ENCODE measurements at regions not wholly inside any gene's neighbourhood (a gene's known extent, or its start where the extent isn't known, plus 50 kb on each side); places are given as distances from the start of the nearest gene placed in this dataset.
"Not testable (repeated sequence)": the region's sequence is repeated elsewhere in the genome, so short reads cannot be mapped to it uniquely, and the experiment has no call there.

DNA sequence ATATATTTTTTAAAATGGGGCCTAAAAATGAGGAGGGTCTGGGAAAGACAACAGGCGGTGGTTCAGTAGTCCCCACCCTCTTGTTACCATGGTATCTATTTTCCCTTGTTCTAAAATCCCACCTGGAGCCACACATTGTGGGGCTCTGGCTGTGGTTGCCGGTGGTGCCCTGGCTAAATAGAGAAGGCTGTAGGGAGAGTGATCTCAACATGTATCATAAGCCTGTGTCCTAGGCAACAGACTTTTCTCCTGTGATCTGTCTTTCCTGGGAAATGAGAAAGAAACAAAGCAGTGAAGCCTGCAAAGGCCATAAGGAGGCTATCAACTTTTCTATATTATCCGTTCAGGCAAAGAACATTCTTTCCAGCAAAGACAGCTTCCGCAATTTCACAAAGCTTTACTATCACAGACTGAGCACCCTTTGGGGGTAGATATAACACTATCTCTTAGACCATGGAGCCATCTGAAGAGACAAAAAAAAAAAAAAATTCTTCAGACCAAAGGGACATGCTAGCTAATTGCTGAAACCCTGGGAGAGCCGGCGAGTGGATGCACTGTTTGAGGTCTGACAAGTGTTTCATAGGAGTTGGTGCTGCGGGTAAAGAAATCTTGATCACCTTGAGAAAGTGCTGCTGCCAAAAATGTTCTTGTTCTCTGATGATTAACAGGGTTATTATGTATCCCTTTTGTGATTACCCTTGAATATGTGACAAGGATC, 879.2 kb upstream of the DDX18 start:
- no peak for DNase-seq

DNA sequence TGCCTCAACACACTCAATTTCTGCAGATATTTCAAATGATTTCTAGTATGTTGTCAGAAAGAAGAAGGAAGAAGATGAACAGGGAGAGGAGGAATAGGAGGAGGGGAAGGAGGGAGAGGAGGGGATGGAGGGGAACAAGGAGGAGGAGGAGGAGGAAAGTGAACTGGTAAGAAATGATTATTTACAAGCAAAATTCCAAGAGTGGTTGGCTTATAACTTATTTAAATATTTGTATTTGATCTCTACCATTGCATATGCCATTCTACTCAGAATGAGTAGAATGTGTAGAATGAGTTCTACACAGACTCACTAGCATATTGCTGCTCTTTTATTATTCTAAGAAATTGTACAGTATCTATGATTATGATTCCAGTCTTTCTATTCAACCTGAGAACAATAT, 866.2 kb upstream of the DDX18 start:
- no peak for DNase-seq

DNA sequence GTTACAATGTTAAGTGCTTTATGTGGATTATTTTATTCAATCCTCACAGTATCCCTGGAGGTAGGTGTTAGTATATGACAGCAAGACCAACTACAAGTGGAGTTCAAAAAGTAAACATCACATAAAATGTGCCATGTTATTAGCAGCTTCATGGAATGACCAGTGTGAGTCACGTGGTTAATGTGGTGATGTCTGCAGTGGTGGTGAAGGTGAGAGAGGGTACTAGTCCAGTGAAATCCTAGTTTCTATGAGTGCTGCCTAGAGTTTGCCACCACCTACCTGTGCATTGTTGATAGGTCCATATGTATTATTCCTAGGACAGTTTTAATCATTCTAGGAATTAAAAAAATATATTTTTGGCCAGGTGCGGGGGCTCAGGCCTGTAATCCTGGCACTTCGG, 865.2 kb upstream of the DDX18 start:
- no peak for DNase-seq

DNA sequence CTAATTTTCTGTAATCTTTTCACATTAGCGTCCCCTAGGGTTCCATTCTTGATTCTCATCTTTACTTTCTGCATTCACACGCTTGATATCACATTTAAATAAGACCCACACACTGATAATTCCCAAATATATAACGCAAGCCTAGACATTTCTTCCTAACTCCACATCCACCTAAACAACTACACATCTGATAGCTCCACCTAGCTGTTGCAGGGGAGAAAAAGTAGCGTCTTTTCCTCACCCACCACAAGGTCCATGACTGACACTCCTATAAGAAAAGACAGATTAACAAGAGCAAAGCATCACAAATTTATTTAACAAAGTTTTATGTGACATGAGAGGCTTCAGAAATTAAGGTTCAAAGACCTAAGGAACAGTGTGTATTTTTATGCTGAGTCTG, 862.2 kb upstream of the DDX18 start:
- DNase-seq: no peak

DNA sequence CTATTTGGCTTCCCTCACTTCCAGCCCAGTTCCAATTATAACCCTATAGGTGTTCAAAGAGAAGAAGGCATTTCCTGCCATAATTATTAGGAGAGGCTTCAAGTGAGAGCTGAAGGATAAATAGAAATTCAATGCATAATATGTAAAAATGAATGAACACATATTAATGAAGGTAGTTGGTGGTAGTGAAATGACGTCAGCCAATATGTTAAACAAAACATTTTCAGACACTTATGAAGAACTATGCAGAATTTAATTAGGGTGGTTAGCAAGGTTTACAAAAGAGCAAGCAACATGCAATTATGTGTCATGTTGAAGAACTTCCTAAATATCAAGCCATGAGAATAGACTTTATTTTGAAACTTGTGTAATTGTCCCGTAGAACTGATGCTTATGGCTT, 858.8 kb upstream of the DDX18 start:
- DNase-seq: no peak

DNA sequence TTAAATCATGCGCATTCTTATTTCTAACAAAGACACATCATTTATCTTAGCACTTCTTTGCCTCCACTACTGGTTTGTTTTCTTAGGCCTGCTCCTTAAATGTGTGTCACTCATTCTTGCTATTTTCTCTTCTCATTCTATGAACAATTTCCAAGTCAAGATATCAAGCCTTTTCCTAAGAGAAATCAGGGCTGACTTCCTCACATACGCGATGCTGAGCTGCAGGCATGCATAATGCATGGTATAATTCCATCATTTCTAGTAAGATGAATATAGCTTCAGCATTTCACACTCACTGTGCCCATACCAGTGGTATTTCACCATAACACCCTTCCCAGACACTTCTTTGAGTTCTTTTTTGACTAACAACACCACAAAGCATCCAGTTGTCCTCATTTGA, 838.9 kb upstream of the DDX18 start:
- no peak for DNase-seq

DNA sequence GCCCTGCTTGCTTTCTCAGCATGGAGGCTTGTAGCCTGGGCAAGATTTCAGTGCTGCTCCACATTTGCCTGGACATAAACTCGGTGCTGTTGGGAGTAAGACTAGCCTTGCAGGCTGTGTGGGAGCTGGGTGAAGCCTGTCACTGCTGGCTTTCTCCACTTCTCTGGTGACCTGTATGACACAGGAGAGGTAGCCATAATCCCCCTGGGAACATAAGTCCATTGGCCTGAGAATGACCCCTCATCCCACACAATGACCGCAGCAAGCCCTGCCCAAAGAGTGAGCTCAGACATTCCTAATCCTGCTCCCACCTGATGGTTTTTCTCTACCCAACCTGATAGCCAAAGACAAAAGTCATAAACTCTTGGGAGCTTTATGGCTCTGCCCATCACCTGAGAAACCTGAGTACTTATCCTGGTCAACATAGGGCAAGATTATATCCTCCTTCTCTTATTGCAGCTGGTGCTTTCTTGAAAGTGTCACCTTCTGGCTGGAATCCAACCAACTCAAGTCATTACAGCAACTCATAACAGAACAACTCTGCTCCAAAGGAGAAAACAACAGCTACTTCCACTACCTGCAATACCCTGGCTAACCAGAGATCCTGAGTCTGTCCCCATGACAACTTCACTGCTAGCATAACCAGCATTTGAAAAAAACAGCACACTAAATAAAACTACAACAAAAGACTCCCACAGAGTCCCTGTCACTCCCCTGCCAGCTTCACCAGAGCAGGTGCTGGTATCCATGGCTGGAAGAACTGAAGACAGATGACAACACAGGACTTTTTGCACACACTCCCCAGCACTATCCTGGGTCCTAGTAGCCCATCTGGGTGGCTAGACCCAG, 834.4 kb upstream of the DDX18 start:
- no peak for DNase-seq

DNA sequence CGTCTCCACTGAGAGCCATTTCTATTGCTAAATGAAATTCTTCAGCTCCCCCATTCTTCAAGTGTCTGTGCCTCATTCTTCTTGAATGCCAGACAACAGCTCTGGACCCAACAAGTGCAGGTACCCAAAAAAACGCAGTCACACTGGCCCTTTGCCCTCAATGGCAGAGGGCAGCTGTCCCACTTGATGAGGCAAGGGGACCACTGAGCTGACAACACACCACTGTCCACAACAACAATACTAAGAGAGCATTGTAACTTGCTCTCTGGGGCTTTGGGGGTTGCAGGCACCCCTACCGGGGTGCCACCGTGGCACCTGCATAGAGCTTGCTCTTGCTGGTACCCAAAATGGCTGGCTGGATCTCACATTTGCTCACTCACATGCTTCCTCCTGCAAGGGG, 827.0 kb upstream of the DDX18 start:
- no peak for DNase-seq

DNA sequence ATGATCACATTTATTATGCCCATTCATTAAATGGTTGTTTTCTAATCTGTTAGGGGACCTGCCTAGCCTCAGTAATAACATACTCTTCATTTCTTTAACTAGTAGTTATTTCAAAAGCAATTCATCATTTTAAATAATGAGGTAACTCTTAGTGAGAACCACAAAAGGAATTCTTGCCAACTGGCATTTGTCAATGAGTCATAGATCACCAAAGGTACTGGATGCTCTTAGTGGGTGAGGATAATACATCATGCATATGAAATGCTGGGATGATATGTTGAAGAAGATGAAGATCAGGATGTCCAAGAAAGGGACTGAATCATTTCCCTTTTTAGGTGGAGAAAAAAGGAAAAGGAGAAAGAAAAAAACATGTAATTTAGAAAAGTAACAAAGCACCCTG, 826.2 kb upstream of the DDX18 start:
- DNase-seq: no peak

DNA sequence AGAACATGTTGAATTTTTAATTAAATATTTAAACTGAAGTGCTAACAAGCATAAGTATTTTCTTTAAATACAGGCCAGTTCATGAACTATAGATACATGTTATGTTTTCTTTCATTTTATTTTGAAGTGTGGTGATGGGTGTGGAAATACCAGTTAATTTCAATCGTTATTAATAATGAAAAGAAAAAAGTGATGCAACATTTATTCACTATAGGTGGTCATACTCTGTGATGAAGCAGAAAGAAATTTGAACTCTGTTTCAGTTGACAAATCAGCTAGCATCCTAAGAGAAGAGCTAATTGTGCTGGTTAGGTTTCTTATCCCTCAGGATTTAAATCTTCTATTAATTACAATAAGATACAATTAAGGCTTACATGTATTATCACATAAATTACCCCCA, 795.1 kb upstream of the DDX18 start:
- no peak for DNase-seq

DNA sequence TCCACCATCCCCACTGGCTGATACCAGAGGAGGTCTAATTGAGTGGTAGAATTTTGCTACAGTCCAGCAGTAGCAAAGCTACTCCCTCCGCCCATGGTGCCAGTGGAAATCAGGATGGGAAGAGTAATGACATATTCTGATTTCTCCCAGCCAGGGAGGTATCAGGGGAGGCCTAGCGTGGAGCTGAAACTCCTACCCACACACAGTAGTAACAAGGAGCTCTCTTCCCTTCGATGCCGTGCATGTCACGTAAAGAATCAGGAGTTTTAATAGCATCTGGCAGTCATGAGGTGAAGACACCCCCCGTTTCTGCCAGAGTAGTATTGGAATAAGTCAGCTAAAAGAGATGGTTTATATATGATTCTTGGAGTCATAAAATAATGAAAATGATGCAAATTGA, 786.8 kb upstream of the DDX18 start:
- no peak for DNase-seq

DNA sequence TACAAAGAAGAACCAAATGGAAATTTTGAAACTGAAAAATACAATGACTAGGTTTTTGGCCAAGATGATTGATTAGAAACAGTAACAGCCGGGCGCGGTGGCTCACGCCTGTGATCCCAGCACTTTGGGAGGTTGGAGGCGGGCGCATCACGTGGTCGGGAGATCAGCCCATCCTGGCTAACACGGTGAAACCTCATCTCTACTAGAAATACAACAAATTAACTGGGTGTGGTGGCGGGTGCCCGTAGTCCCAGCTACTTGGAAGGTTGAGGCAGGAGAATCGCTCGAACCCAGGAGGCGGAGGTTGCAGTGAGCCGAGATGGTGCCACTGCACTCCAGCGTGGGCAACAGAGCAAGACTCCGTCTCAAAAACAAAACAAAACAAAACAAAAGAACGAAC, 785.8 kb upstream of the DDX18 start:
- not testable (repeated sequence) for DNase-seq

DNA sequence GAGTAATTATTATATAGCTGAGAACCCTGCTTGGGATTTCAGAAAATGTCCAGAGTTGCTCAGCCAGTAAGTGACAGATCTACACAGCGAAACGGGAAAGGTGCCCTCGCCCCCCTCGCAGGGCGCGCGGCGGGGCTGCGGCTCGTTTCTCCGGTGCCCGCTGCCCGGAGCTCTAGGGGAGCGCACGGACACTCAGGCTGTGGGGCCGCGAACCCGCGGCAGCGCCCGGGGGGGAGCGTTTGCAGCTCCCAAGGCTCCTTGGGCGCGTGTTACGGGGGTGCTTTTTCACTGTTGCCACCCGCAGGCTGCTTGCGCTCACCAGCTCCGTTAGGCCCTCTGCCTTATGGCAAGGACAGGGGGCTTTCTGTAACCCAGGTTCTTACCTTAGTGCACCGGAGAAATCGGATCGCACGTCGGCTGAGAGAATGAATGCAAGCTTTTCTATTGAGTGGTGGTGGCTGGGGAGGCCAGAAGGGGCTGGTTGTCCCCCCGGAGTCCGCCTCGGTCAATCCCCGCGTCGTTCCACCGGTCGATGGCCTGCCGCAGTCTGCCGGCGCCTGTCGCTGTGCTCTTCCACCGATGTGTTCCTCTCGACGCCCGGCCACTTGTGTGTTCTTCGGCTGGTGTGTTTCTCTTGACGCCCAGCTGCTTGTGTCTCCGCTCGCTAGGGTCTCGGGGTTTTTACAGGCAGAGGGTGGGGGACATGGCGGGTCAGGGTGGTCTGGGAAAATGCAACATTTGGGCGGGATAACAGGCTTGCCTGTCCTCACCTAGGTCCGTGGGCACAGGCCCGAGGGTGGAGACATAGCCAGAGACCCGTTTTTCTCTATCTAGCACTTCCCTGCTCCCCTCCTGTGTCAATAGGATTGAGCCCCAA, 758.8 kb upstream of the DDX18 start:
- no peak for DNase-seq

DNA sequence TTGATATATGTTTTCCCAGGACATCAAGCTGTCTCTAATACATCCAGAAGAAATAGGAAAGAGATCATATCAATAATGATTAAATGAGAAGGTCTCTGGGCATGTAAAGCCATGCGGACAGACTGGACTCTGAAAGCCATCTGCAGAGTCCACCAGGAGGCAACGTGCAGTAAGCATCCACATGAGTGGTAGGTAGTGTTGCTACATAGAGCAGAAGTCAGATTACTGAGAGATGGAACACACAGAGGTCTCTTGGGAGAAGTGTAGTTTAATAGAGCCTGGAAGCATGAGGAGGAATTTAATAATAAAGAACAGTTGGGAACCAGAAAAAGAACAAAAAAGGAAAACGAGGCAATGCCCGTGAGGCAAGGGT, 758.1 kb upstream of the DDX18 start:
- no peak for DNase-seq

DNA sequence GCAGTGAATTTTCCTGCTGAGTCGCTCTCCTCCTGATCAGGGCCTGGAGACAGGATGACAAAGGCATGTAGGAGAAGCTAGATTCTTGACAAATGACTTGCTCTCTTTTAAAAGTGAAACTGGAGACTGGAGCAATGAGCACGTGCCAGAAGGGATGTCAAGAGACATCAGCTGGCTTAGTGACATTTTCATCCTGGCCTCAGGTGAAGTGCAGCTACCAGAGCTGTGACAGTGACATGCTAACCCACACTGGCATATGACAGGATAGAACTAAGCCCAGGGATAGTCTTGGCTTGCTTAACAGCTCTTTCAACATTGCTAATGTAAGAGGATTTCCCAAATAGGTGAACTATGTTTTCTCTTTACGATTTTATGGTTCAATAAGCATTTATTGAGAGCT, 757.5 kb upstream of the DDX18 start:
- DNase-seq: no peak

DNA sequence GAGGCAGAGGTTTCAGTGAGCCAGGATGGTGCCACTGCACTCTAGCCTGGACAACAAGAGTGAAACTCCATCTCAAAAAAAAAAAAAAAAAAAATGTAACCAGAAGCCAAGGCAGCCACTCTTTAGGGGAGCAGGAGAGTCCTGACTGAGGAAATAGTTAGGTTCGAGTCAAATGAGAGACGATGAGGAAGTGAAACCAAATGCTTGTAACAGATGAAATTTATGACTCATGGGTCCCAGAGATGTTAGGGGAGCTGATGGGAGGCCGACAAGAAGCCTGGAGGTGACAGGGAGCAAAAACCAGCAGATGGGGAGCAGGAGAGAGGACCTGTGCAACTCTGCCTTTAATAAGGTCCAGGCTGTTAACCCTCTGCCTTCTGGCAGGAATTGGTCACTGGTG, 756.1 kb upstream of the DDX18 start:
- no peak for DNase-seq

DNA sequence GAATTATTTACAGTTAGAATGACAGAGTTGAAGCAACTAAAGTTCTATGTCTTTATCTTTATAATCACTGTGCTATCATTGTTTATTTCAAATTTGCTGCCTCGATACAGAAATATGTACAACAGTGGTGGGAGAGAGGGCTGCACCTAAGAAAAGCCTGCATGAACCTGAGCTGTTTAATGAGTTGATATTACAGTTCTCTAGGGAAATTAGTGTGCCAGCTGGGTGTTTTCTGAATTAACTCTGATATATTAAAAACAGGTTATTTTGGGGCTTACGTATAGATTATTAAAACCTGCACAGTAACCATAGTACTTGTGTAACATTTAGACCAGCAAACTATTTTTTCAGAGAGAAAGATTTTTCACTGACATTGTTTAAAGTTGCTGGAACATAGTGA, 750.5 kb upstream of the DDX18 start:
- DNase-seq: no peak

DNA sequence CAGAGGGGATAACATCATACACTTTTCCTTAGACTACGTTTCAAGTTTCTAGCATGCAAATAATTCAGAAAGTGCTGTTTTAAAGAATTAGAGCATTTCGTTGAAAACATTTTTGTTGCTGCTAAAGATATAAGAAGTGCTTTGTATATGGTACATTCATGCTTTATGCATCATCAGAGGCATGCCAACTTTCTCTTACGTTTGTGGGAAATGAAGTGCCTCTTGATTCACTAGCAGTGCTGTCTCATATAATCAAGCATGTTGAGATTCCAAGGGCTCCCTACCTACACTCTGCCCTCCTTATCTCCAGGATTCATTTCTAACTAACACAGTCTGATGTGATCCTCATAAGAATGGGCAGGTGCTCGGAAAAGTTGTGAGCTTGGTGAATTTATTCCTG, 748.6 kb upstream of the DDX18 start:
- DNase-seq: no peak

DNA sequence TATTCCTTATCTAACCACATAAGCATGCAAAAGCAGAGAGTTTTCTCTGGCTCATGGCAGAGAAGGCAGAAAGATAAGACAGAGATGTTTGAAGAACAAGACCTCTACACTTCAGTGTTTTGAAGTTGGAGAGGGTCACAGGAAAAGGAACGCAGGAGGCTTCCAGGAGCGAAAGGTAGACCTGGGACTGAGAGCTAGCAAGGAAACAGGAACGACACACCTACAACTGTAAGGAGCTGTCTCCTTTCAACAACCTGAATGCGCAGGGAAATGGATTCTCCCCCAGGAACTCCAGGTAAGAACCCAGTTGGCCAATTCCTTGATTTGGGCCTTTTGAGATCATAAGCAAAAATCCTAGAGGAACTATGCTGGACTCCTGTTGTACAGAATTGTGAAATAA, 746.6 kb upstream of the DDX18 start:
- DNase-seq: no peak

DNA sequence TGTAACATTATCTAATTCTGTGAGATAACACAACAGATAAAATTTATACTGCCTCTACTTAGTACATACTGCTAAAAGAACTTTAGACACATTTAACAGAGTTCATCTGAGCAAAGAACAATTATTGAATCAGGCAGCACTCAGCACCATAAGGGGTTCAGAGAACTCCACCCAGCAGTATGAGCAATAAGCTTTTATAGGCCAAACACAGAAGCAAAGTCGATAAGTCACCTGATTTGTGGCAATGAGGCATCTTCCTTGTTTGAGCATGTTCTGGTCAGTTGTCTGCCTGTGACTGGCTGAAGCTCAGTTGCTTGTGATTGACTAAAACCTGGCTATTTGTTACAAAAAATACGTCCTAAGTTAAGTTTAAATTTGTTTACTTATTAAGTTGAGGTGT, 746.1 kb upstream of the DDX18 start:
- no peak for DNase-seq

DNA sequence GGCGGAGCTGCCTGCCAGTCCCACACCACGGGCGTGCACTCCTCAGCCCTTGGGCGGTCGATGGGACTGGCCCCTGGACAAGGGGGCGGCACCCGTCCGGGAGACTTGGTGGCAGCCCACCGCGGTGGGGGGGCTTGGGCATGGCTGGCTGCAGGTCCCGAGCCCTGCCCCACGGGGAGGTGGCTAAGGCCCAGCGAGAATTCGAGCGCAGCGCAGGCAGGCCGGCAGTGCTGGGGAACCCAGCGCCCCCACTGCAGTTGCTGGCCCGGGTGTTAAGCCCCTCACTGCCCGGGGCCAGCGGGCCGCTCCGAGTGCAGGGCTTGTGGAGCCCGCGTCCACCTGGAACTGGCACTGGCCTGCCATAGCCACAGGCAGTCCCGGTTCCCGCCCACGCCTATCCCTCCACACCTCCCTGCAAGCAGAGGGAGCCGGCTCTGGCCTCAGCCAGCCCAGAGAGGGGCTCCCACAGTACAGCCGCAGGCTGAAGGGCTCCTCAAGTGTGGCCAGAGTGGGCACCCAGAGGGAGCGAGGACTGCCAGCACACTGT, 742.9 kb upstream of the DDX18 start:
- DNase-seq: no peak

DNA sequence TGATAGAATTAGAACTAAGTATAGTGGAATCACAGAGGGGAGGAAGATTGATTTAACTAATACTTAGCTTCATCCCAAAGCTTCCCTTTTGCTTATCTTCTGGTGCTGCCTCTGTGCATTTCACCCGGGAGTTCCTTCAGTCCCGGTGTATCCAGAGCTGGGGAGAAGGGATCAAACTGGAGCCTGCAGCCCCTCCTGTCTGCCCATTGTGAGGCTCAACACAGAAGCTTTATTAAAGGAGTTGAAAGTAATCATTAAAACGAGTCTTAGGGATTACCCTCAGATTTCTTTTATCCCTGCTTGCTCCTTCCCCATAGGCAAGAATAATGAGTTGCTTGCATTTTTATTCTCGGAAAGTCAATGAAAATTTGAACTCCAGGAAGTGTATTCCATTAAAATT, 739.7 kb upstream of the DDX18 start:
- DNase-seq: no peak

DNA sequence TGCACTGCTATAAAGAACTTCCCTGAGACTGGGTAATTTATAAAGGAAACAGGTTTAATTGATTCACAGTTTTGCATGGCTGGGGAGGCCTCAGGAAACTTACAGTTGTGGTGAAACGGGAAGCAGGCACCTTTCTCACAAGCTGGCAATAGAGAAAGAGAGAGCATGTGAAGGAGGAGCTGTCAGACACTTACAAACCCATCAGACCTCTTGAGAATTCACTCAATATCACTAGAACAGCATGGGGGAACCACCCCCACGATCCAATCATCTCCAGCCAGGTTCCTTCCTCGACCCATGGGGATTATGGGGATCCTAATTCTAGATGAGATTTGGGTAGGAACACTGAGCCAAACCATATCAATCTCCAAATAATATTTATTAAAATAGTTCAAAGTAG, 729.2 kb upstream of the DDX18 start:
- DNase-seq: no peak

DNA sequence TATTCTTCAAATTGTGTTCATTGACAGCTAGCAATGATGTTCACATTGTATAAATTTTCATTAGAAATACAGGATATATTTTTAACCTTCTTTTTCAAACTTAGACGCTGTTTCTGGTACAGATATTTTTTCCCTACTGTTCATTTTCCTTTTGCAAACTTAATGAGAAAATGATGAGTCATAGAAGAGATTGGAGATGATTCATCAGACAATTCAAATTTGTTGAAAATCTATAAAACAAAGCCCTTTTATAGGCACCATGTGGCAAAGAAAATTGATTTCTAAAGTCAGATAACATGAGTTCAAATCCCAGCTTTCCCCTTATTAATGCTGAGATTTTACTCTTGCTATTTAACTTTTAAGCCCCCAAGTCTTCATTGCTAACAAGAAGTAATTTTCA, 728.8 kb upstream of the DDX18 start:
- no peak for DNase-seq
